ENCODE measurements at regions not wholly inside any gene's neighbourhood (a gene's known extent, or its start where the extent isn't known, plus 50 kb on each side); places are given as distances from the start of the nearest gene placed in this dataset.

DNA sequence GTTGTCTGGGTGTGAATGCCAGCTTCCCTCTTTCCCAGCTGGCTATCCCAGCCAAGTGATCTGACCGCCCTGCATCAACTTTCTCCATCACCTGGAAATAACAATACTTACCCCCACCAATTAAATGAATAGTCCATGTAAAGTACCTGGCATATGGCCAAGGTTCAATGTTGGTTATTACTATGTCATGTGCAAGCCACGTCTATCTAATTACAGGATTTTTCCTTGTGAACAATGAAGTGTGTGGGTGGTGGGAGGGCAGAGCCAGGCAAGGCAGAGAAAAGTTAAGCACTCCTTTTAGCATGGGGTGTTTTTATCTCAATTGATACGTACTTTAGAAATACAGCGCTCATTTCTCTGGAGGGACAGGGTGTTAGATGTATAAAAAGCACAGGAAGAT is 121.1 kb downstream of the NHLRC3 start:
- no peak for DNase-seq (ENCODE audit: extremely low read depth, low read depth)

DNA sequence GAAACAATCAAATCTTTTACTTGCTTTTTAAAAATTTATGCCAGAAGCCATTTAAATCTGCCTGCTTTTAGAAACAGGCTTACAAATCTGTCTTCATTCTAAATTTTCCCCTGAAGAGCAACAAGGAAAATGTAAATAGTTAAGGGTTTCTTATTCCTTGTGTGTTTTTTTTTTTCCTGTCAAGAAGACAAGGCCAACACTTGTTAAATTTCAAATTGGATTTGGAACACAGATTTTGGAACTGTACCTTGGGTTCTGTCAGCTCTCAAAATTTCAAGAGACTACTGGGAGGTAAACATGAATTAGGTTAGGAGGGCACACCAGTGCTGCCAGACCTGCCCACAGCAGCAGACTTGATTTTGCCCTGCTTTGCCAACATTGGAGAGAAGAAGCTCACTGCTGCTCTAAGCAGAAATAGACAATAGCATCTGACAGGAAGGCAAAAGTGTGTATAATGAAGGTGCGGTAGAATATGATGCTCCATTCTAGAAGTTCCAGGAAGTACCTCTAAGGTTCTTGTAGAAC is 121.7 kb downstream of the NHLRC3 start:
- no peak for DNase-seq (ENCODE audit: extremely low read depth, low read depth)

DNA sequence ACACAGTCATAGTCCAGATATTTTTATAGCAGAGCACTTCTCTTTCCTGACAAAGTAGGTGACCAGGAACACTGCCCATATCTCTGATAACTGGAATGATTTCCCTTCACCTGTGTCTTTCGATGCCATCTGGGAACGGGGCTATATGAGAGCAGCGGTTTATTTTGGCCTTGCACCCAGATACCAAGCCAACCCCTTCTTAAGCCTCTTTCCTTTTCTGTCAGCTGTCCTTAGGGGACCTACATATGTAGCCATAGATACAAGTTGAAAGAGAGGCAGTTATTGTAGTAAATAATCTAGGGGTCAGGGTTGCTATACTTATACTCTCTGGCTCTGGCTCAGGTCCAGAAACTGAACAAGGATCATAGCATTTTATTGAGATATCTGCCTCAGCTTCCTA is 128.8 kb downstream of the NHLRC3 start:
- no peak for DNase-seq (ENCODE audit: extremely low read depth, low read depth)

DNA sequence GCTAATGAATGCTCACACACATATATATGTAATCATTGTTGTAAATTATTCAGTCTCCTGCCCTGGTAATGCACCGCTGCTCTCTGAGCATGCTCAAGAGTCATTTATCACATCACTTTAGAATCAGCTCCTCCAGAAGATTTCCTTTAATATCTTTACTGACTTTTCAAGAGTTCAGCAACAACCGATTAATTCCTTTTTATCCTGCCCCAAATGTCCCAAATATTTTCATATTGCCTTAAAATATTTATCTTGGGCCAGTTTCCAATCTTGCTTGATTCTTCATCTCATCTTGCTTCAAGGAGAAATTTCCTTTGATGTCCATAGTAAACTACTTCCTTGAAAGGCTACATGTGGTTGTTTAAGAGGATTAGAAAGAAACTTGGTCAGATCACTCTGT is 132.5 kb downstream of the NHLRC3 start:
- no peak for DNase-seq (ENCODE audit: extremely low read depth, low read depth)

DNA sequence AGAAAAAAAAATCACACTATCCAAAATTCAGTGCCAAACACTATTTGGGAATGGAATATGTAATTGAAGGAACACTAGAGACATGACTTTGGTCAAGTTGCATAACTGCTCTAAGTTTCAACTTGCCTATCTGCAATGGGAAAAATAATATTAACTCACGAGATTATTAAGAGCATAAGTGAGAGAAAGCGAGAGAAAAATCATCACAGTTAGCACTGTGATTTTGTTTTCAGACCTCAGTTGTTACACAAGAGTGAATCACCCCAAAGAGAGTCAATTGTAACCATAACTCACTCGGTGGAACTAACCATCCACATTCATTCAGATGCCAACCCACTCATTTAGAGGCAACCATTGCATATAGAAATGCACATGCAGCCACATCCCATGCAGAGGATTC is 147.1 kb downstream of the NHLRC3 start:
- DNase-seq (ENCODE audit: extremely low read depth, low read depth) = no peak

DNA sequence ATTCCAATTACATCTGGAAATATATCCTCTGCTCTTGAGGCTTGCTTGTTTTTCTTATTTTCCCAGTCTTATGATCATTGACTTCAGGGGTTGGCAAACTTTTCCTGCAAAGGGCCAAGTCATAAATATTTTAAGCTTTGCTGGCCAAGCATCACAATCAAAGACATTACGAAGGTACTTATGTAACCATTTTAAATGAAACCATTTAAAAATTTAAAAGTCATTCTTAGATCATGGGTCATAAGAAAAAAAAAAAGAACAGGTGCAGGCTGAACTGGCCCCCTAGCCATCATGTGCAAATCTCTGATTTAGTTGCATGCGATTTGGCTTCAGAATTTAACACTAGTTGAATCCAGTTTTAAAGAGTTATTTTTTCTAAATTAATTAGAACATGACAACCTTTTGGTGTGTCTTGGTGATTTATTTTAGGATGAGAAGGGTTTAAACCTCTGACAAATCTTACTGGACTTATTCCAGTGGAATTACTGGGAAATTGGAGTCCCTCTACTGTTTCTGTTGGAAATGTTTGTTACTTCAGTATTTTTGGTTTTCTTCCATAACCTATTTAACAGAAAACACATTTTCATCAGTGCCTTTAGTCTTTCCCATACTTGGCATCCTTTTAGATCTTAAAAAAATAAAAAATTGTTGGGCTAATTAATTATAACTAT is 148.1 kb downstream of the NHLRC3 start:
- DNase-seq (ENCODE audit: extremely low read depth, low read depth) = no peak

DNA sequence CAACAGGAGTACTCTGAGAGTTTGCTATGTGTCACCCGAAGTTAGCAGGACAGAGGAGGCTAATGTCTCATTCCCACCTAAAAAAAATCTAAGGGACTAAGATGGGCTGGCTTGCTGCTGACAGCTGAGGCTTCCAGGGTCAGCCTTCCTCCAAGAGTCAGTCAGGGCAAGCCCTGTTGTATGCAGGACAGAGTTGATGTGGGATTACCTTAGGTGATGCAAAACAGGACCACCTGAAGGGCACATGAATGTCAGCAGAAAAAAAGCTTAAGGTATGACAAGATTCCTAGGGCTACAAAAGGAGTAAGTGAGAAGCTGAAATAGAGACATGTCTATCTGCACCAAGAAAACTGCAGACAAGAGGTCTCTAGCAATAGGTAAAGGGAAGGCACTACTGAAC is 151.5 kb downstream of the NHLRC3 start:
- no peak for DNase-seq (ENCODE audit: extremely low read depth, low read depth)

DNA sequence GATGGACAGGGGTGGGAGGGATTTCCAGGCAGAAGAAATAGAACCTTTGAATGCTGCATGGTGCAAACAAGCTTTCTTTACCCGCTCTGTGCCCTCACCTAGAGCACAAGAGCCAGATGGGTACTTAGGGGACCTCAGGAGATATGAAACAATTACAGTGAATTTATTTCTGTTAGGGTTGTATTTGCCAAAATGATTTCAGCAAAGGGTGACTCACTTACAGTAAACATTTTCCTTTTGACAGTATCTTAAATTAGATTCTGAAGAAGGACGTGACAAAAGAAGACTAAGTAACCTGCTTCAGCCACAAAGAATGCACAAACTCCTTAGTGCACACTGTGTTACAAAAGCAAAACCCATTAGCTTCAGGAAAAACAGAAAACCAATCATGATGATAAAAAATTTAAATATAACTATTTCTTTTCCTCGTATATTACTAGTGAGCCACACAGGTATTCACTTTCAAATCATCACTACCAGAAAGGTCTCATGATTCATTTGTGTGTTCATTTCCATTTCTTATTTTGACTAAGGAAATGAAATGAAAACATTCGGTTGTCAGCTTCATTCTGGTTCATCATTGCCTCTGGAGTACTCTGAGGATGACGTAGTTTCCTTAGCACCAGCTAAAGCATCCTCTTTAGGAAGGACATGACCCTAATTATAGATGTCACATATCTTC is 158.8 kb downstream of the NHLRC3 start:
- DNase-seq (ENCODE audit: extremely low read depth, low read depth) = no peak

DNA sequence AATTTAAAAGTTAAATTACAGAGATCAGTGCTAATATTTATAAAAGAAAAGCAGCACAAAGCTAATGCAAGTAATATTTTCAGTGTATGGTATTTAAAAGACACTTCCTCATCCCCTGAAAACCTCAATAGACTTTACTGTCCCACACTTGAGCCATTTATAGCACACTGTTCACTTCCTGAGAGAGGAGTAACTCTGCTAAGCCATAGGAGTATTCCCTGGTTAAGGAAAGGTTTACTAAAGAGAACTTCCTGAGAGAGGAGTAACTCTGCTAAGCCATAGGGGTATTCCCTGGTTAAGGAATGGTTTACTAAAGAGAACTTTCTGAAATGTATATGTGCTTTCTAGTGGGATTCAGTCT is 159.4 kb downstream of the NHLRC3 start:
- DNase-seq (ENCODE audit: extremely low read depth, low read depth) = no peak

DNA sequence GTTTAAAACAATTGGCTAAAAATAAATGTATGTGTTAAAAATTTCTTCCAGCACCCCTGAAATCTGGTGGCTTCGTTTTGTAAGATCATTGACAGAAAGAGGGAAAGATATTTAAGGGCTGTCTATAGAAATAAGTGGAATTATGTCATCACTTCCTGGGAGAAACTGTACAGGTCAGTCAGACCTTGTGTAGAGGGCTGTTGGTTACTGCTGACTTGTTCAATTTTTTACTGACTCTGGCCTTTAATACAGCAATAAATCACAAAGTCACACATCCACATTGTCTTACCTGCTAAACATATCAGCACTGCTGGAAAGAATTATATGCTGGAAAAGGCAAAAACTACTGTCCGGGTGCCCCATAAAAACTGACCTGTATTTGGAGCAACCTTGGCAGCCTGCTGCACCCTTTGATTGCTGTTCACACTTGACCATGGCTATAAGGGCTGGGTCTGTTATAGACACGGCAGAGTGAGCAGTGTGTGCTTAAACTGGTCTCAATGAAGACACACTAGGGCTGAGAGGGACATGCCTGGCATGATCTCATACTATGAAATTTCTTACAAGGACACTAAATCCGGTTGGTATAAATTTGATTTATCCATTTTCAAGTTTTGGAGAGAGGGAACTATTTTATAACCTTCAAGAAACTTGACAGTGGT is 162.1 kb downstream of the NHLRC3 start:
- no peak for DNase-seq (ENCODE audit: extremely low read depth, low read depth)

DNA sequence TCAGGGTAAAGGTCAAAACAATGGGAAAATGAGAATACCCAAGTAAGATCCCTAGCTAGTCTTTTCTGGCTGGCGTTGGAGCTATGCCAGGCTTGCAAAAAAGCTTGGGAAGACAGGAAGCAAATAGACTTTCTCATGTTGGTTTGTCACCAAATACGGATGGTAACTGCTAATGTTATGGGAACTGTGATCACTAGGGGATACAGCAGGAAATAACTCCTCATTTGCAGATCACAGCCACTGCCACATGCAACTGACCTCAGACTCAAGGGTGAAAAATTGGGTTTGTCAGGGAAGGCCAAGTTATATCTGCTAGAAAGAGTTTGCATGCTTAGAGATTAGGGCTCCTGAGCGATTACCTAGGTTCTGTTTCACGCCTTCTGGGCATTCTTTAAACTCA is 162.9 kb downstream of the NHLRC3 start:
- no peak for DNase-seq (ENCODE audit: extremely low read depth, low read depth)

DNA sequence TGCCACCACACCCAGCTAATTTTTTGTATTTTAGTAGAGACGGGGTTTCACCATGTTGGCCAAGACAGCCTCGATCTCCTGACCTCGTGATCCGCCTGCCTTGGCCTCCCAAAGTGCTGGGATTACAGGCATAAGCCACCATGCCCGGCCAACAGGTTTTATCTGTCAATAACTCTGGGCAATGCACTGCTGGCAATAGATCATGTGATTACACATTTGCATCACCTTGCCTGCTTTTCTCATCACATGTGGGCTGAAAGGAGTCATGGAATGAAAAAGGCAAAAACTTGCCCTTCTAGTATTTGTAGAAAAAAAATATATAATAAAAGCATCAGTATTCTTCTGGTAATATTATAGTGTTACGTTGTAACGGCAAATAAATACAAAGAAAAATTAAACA is 164.5 kb downstream of the NHLRC3 start:
- no peak for DNase-seq (ENCODE audit: extremely low read depth, low read depth)

DNA sequence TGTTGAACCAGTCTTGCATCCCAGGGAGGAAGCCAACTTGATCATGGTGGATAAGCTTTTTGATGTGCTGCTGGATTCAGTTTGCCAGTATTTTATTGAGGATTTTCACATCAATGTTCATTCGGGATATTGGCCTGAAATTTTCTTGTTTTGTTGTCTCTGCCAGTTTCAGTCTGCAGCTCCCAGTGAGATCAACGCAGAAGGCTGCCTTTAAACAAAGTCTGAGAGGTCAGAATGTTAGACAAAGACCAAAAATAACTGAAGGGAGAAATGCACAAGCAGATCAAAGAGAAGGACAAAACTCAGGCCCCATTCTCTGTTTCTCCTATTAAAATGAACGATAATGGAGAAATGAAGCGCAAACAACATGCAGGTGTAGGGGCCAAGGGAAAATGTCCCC is 170.4 kb downstream of the NHLRC3 start:
- DNase-seq (ENCODE audit: extremely low read depth, low read depth) = no peak

DNA sequence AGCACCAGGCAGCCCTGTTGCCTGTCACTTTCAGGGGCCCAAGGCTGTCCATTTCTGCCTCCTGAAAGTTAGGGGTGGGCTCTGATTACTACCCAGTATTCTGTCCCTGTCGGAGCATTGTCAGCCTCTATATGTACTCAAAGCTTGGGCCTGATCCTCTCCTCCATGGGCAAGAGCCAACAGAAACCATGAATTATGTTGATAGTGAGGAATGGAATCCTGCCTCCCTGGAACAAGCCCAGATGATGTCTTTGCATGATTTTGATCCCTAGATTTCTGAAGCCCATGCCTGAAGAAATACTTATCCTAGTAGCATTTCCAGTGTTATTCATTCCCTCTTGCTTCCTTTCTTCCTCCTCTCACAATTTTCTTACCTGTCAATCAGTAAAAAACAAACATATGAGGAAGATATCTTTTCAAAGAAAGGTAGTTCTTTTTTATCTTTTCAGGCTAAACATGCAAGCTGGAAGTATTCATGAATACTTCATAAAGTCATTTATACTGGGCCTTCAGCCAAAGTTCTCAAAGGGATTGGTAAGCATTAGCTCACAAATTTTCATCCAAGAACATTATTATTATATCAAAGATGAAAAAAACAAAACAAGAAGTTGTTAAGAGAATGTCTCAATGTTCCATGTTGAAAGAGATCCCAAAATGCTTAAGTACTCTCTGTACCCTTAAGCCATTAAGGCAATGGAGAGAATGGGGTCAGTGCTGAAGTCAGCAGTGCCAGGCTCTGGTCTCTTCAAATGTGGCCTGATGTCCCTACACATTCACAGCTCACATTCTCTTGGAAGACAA is 171.7 kb downstream of the NHLRC3 start:
- DNase-seq (ENCODE audit: extremely low read depth, low read depth) = no peak

DNA sequence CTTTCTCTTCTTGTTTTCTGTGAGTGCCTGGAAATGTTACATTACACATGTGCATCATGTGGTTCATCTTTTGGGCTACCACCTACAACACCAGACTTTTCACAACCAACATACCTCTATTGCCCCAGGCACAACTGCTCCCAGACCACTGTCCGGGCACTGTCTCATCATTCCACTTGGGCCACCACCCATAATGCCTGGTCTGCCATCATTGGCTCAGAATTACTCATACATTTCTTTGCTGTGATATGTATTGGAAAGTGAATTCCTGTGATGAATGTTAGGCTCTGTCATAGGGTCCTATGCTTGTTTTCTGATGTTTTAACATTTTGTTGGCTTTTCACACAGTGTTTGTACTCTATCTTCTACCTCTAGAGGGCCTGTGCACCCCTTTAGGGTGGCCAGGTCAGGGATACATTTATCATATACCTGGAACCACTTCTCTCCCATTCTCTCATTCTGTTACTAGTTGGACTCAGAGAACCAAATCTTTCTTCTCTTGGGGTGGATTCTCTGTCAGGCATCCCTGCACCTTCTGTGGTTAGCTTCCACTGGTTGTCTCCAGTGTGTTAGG is 172.8 kb downstream of the NHLRC3 start:
- DNase-seq (ENCODE audit: extremely low read depth, low read depth) = no peak

DNA sequence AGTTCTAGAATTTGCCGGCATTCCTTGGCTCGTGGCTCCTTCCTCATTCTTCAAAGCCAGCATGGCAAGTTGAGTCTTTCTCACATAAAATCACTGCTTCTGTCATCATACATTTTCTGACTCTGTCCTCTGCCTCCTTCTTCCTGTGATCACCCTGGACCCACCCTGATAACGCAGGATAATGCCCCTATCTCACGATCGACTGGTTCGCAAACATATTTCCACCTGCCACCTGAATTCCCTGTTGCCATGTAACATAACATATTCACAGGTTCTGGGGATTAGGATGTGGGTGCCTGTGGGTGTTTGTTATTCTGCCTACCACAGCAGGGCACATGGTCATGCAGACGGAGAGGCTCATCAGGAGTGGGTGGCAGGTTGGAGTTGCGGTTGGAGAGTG is 177.7 kb downstream of the NHLRC3 start:
- DNase-seq (ENCODE audit: extremely low read depth, low read depth) = no peak

DNA sequence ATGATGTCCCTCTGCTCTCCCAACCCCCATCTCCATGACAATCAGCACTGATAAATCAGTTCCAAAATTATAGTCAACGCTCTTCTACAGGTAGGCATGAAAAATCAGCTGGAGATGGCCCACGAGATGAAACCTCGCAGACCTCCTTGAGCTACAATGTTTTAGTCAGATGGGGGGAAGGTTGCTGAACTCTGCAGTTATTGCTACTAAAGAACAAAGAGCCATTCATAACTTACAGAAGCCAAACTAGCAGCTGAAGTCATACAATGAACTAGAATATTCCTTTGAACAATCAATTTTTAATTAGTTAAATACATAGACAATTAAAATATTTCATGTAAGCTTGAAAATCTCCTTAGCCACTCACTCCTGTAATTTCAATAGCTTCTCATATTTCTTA is 179.2 kb downstream of the NHLRC3 start:
- no peak for DNase-seq (ENCODE audit: extremely low read depth, low read depth)

DNA sequence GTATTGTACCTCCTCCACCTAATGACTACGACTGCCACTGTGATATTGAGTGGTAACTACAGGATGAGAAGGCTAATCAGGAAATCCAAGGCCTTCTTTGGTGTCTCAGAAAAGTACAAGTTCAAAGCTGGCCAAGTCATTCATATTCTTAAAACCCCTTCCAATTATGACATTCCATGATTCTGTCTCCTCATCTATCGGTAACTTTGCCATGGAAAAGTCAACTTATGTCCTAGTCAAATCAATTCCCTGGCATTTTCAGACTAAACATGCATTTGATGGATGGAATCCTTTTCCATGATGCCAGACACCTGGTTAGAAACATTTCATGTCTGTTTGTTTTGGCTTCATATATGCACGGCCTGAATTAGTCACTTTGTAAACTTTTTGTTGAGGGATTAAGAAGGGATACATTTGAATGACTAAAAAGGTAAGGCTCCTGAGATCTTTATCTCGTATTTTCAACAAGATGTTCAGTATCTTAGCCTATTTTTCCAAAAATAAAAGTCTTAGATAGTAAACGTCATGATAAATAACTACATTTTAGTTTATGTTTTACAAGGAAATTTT is 186.5 kb downstream of the NHLRC3 start:
- no peak for DNase-seq (ENCODE audit: extremely low read depth, low read depth)

DNA sequence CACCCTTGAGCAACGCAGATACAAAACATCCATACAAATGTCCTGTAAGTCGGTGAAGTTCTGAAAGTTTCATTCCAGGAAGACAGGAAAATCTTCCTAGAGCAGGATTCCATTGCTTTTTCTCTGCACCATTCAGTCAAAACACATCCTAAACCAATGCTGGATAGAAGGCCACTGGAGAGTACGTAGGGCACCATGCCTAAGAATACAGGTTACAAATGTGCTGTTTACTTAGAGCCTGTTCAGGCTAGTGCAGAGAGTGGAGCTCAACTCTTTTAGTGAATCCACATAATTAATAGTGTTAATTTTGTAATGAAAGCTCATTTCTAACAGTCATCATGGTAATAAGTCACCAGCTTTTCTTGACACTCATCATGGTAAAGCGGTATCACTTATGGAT is 187.6 kb downstream of the NHLRC3 start:
- no peak for DNase-seq (ENCODE audit: extremely low read depth, low read depth)

DNA sequence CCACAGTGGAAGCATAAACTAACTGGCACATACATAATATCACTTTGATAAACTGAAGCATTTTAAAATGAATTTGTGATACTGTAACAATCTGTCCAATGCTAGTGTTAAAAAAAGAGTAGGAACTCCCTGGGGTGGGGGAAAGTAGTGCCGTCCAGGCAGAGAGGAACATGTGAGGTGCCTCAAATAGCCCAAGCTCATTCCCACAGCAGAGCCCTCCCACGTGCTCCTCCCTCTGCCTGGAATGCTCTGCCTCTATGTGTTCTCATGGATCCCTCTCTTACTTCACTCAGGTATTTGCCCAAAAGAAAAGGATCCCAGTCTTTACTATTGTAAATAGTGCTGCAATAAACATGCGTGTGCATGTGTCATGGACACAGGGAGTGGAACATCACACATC is 188.1 kb downstream of the NHLRC3 start:
- DNase-seq (ENCODE audit: extremely low read depth, low read depth) = no peak

Measured in NCI-H460 (cell line).